Endothelial cell of umbilical vein (primary cell): ENCODE measurements at regions not wholly inside any gene's neighbourhood (a gene's known extent, or its start where the extent isn't known, plus 50 kb on each side); places are given as distances from the start of the nearest gene placed in this dataset.

ENCODE experiments used
- BruUV-seq: library from RNA; stranded (reverse); fragments of 400-500 nt; replicated peaks from 2 replicates; lab custom pipeline; 2021; lab: Mats Ljungman, UMichigan
- CTCF ChIA-PET: fragments of 300-600, 350-600 bp; sonication (Branson Sonifier 250); formaldehyde crosslinking; loops from one replicate; lab custom pipeline; 2021; ENCODE audit warnings: antibody characterized with exemption, inconsistent platforms; lab: Charles Lee
- POLR2A ChIA-PET: fragments of 300-600, 350-600 bp; sonication (Branson Sonifier 250); formaldehyde crosslinking; loops from one replicate; lab custom pipeline; 2021; ENCODE audit warnings: antibody characterized with exemption, inconsistent platforms; lab: Charles Lee
- DNase-seq: peaks from one replicate; pipeline ENCODE4 v3.0.0-alpha.2; 2011; ENCODE audit warnings: low read depth, low spot score
- FAIRE-seq: peaks from 2 replicates; lab custom pipeline; 2011; peaks lifted over from hg19 to GRCh38; lab: Jason Lieb, UNC
- H2AFZ ChIP-seq: 2 replicates; pipeline ENCODE4 v1.6.0; 2012; ENCODE audit warnings: low read depth, low read length, control low read depth, inconsistent platforms
- H3K27ac ChIP-seq: 2 replicates; pipeline ENCODE4 v1.5.1; 2011; ENCODE audit warnings: low read depth, mild to moderate bottlenecking, control low read depth, low read length, moderate library complexity; ENCODE audit not compliant: insufficient read depth
- H3K27me3 ChIP-seq, 2 experiments: 2 replicates each; pipeline versions ENCODE4 v1.6.0 to v1.6.1; 2011; ENCODE audit warnings: low read length in 2 of 2, mixed read lengths in 1 of 2; ENCODE audit not compliant: control insufficient read depth in 2 of 2, insufficient read depth in 2 of 2
- H3K36me3 ChIP-seq, 2 experiments: 2 replicates in 1 of 2; 3 replicates in 1 of 2; pipeline ENCODE4 v1.5.1; 2011; ENCODE audit warnings: low read length in 2 of 2, mild to moderate bottlenecking in 1 of 2, moderate library complexity in 1 of 2; ENCODE audit not compliant: control insufficient read depth in 2 of 2, insufficient read depth in 2 of 2; ENCODE audit errors: extremely low read depth in 1 of 2
- H3K4me1 ChIP-seq: 3 replicates; pipeline ENCODE4 v1.5.1; 2011; ENCODE audit warnings: mild to moderate bottlenecking, low read length; ENCODE audit not compliant: control insufficient read depth, insufficient read depth; ENCODE audit errors: extremely low read depth
- H3K4me2 ChIP-seq: 2 replicates; pipeline ENCODE4 v1.6.1; 2011; ENCODE audit warnings: low read length, control low read depth, mixed read lengths; ENCODE audit not compliant: insufficient read depth
- H3K4me3 ChIP-seq, 3 experiments: fragments of 200-600 bp in 1 of 3; sonication (generic), shearing (Covaris generic) in 1 of 3; replicated peaks in 1 of 3; 2 replicates each; pipeline ENCODE4 v1.5.1; 2011 to 2016; ENCODE audit warnings: control low read depth in 3 of 3, low read length in 3 of 3, mild to moderate bottlenecking in 2 of 3, inconsistent platforms in 1 of 3, low read depth in 1 of 3, moderate library complexity in 1 of 3; ENCODE audit not compliant: insufficient read depth in 1 of 3
- H3K79me2 ChIP-seq: 2 replicates; pipeline ENCODE4 v1.6.0; 2012; ENCODE audit warnings: low read length, inconsistent platforms; ENCODE audit not compliant: control insufficient read depth, insufficient read depth
- H3K9ac ChIP-seq: replicated peaks from 2 replicates; pipeline ENCODE3; 2011; ENCODE audit warnings: low read length, control low read depth; ENCODE audit not compliant: insufficient read depth; ENCODE audit errors: extremely low read depth
- H3K9me1 ChIP-seq: replicated peaks from 3 replicates; pipeline ENCODE4 v1.6.0; 2011; ENCODE audit warnings: mild to moderate bottlenecking, low read length; ENCODE audit not compliant: control insufficient read depth, insufficient read depth; ENCODE audit errors: extremely low read depth
- H3K9me3 ChIP-seq: replicated peaks from 2 replicates; pipeline ENCODE4 v1.5.1; 2012; ENCODE audit warnings: low read length, inconsistent platforms; ENCODE audit not compliant: control insufficient read depth, insufficient read depth
- H4K20me1 ChIP-seq: replicated peaks from 2 replicates; pipeline ENCODE3; 2011; ENCODE audit warnings: mild to moderate bottlenecking, low read length; ENCODE audit not compliant: control insufficient read depth, insufficient read depth; ENCODE audit errors: extremely low read depth
- CTCF ChIP-seq, 2 donors: IDR thresholded peaks; 1 replicate in 1 of 2; 2 replicates in 1 of 2; pipeline ENCODE4 v1.5.1; 2011; ENCODE audit warnings: low read length in 2 of 2, mild to moderate bottlenecking in 2 of 2, moderate library complexity in 2 of 2, control low read depth in 1 of 2, inconsistent platforms in 1 of 2, low read depth in 1 of 2; ENCODE audit not compliant: insufficient read depth in 1 of 2; ENCODE audit errors: extremely low read depth in 1 of 2
- EZH2 ChIP-seq: IDR thresholded peaks from 2 replicates; pipeline ENCODE4 v1.6.1; 2012; ENCODE audit warnings: borderline replicate concordance, low read depth, mild to moderate bottlenecking, moderate library complexity, low read length, inconsistent platforms; ENCODE audit not compliant: severe bottlenecking
- FOS ChIP-seq: IDR thresholded peaks from 2 replicates; pipeline ENCODE4 v1.6.1; 2011; ENCODE audit warnings: mild to moderate bottlenecking, low read length, moderate library complexity, borderline replicate concordance; ENCODE audit not compliant: insufficient read depth
- GATA2 ChIP-seq: IDR thresholded peaks from 2 replicates; pipeline ENCODE4 v1.7.0; 2011; ENCODE audit warnings: low read depth, mild to moderate bottlenecking, moderate library complexity, mixed read lengths, low read length; ENCODE audit not compliant: insufficient read length, insufficient read depth
- JUN ChIP-seq: IDR thresholded peaks from 2 replicates; pipeline ENCODE4 v1.6.1; 2011; ENCODE audit warnings: borderline replicate concordance, low read depth; ENCODE audit not compliant: insufficient read length, insufficient read depth
- MAX ChIP-seq: IDR thresholded peaks from 2 replicates; pipeline ENCODE4 v1.6.1; 2011; ENCODE audit not compliant: insufficient read depth, insufficient read length
- MYC ChIP-seq: IDR thresholded peaks from one replicate; pipeline ENCODE4 v1.6.1; 2011; ENCODE audit warnings: mild to moderate bottlenecking, low read depth, low read length
- POLR2A ChIP-seq: IDR thresholded peaks from 2 replicates; pipeline ENCODE4 v1.6.1; 2012; ENCODE audit warnings: low read depth, mild to moderate bottlenecking, control low read depth, low read length
- POLR2AphosphoS5 ChIP-seq: IDR thresholded peaks from 2 replicates; pipeline ENCODE4 v1.6.1; 2012; ENCODE audit warnings: low read depth, mild to moderate bottlenecking, control low read depth, low read length, moderate library complexity; ENCODE audit not compliant: insufficient read depth
- dilution Hi-C: fragments of 300-500 bp; cut with MboI; formaldehyde crosslinking; loops from one replicate; pipeline ENCODE4 v1.15.0; 2019; ENCODE audit warnings: low sequenced_read_pairs; ENCODE audit not compliant: extremely low pct_ligation_motif_present
- intact Hi-C: fragments of 100-400 bp; cut with micrococcal nuclease; formaldehyde crosslinking; loops from one replicate; pipeline ENCODE4 v1.10.0; 2022

GRCh38 chr15:69520067-69520466 lies 67.4 kb downstream of the RPLP1 start:
- DNase-seq (no peak), FAIRE-seq (no peak)
- Histone ChIP-seq H3K9ac (no peak overlapping the region), H3K4me2 (no peak overlapping the region), H3K9me1 (no peaks in the 10 kb centered on the region), H3K36me3 (no peaks in the 10 kb centered on the region), H3K4me1 (no peaks in the 10 kb centered on the region), H3K27me3 (peaks cover 0 to 5% of the 10 kb centered on the region in 2 experiments), H3K9me3 (no peaks in the 10 kb centered on the region), H2AFZ (no peak overlapping the region), H3K4me3 (no peak overlapping the region), H4K20me1 (no peaks in the 10 kb centered on the region), H3K79me2 (no peaks in the 10 kb centered on the region), H3K27ac (no peak overlapping the region)
- dilution Hi-C loops = no loop called here
- intact Hi-C loops = loop anchor here (5.0 kb wide), 1 partner anchor 207 kb away; no protein-coding TSS in a partner anchor
- no TSS peak for BruUV-seq
- POLR2A ChIA-PET = no interaction called here
- CTCF ChIA-PET = no interaction called here
- TF ChIP-seq POLR2AphosphoS5 (no peak), JUN (no peak), GATA2 (no peak), MAX (no peak), MYC (no peak), POLR2A (no peak), CTCF (IDR thresholded peaks at IDR 0.05; ENCODE audit: extremely low read depth in 1 of 2, insufficient read depth in 1 of 2, low read depth in 1 of 2, low read length in 2 of 2) (no peak), FOS (no peak), EZH2 (no peak)
